ENCODE measurements at regions not wholly inside any gene's neighbourhood (a gene's known extent, or its start where the extent isn't known, plus 50 kb on each side); places are given as distances from the start of the nearest gene placed in this dataset.

DNA sequence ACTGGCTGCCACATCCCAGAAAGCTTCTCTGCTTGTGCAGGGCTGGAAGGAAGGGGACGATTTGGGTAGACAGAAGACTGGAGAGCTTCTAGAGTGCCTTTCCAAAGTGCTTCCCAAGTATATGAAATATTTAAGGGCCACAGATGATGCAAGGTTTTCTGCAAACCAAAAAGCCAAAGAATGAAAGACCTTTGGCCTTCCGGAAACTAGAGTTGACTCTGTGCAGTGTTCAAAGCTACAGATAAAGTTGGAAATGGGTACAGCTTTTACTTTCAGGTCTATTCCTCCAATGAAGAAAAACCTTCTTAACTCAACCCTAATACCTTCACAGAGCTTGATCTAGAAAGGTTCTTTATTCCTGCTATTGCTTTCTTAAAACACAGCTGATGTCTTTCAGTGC is 253.0 kb upstream of the KLHL29 start:
- H3K4me3 ChIP-seq (ENCODE audit: low read depth, low read length), result no peak overlapping the region
- TF ChIP-seq, protein P1, sequence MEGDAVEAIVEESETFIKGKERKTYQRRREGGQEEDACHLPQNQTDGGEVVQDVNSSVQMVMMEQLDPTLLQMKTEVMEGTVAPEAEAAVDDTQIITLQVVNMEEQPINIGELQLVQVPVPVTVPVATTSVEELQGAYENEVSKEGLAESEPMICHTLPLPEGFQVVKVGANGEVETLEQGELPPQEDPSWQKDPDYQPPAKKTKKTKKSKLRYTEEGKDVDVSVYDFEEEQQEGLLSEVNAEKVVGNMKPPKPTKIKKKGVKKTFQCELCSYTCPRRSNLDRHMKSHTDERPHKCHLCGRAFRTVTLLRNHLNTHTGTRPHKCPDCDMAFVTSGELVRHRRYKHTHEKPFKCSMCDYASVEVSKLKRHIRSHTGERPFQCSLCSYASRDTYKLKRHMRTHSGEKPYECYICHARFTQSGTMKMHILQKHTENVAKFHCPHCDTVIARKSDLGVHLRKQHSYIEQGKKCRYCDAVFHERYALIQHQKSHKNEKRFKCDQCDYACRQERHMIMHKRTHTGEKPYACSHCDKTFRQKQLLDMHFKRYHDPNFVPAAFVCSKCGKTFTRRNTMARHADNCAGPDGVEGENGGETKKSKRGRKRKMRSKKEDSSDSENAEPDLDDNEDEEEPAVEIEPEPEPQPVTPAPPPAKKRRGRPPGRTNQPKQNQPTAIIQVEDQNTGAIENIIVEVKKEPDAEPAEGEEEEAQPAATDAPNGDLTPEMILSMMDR (IDR thresholded peaks at IDR 0.05; ENCODE audit: low read depth, low read length), result no peak

DNA sequence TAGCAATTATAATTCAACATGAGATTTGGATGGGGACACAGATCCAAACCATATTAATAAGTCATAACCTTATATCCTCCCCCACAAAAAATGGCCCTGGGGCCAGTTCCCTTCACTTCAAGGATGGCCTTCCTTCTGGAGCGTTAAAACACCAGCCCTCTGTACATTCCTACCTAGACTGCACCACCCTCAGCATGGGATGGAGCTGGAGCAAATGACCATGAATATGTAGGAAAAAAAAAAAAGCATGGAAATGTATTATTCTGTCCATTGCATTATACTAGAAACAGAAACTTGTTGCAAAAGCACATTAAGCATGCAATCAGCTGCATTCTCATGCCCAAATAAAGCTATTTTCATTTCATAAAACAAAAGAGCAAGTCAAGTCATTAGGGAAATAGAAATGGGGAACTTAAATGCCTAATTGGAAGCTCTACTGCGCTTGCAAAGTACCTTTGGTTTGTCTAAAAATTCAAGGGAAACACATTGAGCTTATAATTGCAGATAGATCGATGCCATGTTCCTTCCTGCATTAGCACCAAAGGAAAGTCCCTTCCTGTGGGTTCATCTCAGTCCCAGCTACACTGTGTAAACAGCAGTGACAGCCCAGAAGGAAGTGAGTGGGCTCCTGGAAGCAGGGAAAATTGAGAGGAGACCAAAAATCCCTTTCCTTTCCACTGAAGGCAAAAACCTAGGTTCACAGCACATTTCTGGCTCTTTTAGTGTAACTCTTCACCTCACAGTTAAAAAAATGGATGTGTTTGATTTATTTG is 252.0 kb upstream of the KLHL29 start:
- TF ChIP-seq, protein P1 (IDR thresholded peaks at IDR 0.05; ENCODE audit: low read depth, low read length), result no peak
- H3K4me3 ChIP-seq (ENCODE audit: low read depth, low read length), result no peak overlapping the region

DNA sequence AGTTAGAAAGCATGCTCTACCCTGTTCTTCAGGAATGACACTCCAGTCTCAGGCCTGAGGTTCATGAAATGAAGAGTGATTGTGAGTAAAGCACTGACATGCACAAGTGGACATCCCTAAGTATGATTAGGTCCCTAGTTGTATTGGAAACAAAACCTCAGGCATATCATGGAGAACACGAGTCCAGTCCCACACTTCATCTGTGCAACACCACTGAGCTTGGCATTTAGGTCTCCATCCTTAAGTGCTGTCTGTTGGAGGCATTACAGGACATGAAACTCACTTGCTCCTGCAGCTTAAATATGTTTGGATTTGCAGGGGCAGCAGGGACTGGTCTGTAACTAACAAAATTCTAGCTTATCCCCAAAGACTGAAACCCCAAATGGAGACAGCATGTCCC is 250.3 kb upstream of the KLHL29 start:
- TF ChIP-seq, protein P1 (IDR thresholded peaks at IDR 0.05; ENCODE audit: low read depth, low read length), result no peak

DNA sequence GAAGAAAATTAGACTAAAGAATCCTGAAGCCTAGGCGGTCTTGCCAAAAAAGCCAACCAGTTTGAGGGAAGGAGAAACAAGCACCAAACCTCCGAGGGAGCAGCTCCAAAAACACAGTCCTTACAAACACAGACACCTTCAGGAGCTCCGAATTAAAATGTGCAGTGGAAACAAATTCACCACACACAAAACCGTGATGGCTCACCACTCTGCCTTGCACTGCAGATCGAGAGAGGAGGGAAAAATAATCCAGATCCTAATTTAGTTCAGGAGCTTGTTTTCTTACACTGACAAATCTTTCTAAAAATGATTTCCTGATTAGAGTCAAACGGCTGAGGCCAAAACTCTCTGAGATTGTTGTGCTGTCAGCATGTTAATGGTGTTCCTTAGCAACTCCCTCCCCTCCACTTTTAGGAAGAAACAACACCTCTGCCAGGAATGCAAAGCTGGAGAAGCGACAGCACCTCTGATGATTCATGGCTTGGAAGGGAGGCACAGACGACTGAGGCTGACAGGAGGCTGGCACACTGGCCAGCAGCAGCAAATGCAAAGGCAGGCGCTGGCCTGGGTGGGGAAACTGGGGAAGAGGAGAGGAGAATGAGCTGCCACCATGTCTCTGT is 249.4 kb upstream of the KLHL29 start:
- TF ChIP-seq, protein P1 (IDR thresholded peaks at IDR 0.05; ENCODE audit: low read depth, low read length), result no peak
- no peak overlapping the region for H3K4me3 ChIP-seq (ENCODE audit: low read depth, low read length)

More for the DNA sequence above, 250.3 kb upstream of the KLHL29 start:
- H3K4me3 ChIP-seq (ENCODE audit: low read depth, low read length), result no peak overlapping the region

DNA sequence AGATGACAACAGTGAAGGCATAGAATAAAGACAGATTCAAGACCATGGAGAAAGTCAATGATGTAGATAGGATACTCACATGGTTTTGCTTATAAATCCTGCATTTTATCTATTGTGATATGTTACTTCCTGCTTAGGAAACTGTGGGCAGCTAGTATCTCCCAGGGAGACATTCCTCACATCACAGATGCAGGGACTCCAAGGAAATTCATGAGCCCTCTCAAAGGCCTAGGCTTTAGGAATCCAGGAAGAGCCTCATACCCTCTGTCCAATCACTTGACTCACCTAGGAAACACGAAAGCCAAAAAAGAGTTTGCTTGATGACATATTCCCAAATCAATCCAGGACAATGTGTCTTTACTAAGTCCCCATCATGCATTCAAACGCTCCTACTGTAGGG is 247.8 kb upstream of the KLHL29 start:
- TF ChIP-seq, protein P1 (IDR thresholded peaks at IDR 0.05; ENCODE audit: low read depth, low read length), result no peak
- H3K4me3 ChIP-seq (ENCODE audit: low read depth, low read length), result no peak overlapping the region

DNA sequence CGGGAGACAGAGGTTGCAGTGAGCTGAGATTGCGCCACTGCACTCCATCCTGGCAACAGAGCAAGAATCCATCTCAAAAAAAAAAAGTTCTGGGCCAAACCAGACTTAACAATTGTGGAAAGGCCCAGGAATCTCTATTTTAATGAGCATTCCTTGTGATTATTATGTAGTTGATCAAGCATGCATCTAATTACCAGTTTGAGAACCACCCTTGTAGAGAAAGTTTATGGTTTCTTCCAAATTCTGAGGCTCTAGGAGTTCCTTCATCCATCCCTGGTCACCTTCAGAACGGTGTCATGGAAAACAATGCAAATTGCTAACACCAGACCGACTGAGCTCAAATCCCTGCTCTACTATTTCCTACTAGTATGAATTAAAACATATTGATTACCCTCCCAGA is 246.3 kb upstream of the KLHL29 start:
- TF ChIP-seq, protein P1 (IDR thresholded peaks at IDR 0.05; ENCODE audit: low read depth, low read length), result no peak
- no peak overlapping the region for H3K4me3 ChIP-seq (ENCODE audit: low read depth, low read length)

DNA sequence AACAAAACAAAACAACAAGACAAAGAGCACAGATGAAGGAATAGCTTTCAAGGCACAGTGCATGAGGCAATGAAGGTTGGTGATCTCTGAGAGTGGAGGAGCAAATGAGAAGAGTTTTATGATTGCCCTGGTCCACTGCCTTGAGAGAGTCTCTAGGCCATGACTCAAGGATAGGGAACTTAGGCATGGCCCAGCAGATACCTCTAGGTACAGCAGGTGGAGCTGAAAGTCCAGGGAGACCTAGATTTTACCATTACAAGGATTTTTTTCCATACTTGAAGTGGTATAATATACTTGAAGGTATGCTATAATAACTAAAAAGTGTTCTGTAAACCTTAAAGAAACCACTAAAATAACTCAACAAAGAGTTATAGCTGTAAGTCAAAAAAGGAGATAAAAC is 239.5 kb upstream of the KLHL29 start:
- no peak overlapping the region for H3K4me3 ChIP-seq (ENCODE audit: low read depth, low read length)
- TF ChIP-seq, protein P1 (IDR thresholded peaks at IDR 0.05; ENCODE audit: low read depth, low read length), result no peak
